MCF 10A (cell line): ENCODE measurements at regions not wholly inside any gene's neighbourhood (a gene's known extent, or its start where the extent isn't known, plus 50 kb on each side); places are given as distances from the start of the nearest gene placed in this dataset.

ENCODE experiments used
- BruUV-seq: library from RNA; stranded (reverse); fragments of 400-500 nt; replicated peaks from 2 replicates; lab custom pipeline; 2021; lab: Mats Ljungman, UMichigan
- CTCF ChIA-PET: fragments of 300-600 bp; sonication (Branson Sonifier 250); formaldehyde crosslinking; extraction: SDS; loops from one replicate; lab custom pipeline; 2021; ENCODE audit warnings: antibody characterized with exemption, inconsistent platforms; lab: Yijun Ruan, JAX
- POLR2A ChIA-PET: fragments of 300-600, 350-650 bp; sonication (Branson Sonifier 250); formaldehyde crosslinking; extraction: SDS; loops from one replicate; lab custom pipeline; 2020; ENCODE audit warnings: antibody characterized with exemption, inconsistent platforms; lab: Yijun Ruan, JAX
- DNase-seq: peaks from one replicate; pipeline ENCODE4 v3.0.0-alpha.2; 2018; ENCODE audit not compliant: unreplicated experiment
- H3K27ac Mint-ChIP-seq: one replicate; pipeline ENCODE4 v1.8.0; 2022; ENCODE audit warnings: mild to moderate bottlenecking, low read depth, mixed read lengths; ENCODE audit not compliant: unreplicated experiment
- H3K27me3 Mint-ChIP-seq: one replicate; pipeline ENCODE4 v1.8.0; 2022; ENCODE audit warnings: mixed read lengths; ENCODE audit not compliant: insufficient read depth, unreplicated experiment
- H3K36me3 Mint-ChIP-seq: one replicate; pipeline ENCODE4 v1.8.0; 2022; ENCODE audit warnings: mild to moderate bottlenecking, moderate library complexity, mixed read lengths; ENCODE audit not compliant: insufficient read depth, unreplicated experiment
- H3K4me1 Mint-ChIP-seq: one replicate; pipeline ENCODE4 v1.8.0; 2022; ENCODE audit warnings: mixed read lengths; ENCODE audit not compliant: insufficient read depth, unreplicated experiment
- H3K4me3 Mint-ChIP-seq: one replicate; pipeline ENCODE4 v1.8.0; 2022; ENCODE audit warnings: mild to moderate bottlenecking, moderate library complexity, mixed read lengths; ENCODE audit not compliant: unreplicated experiment
- H3K9me3 Mint-ChIP-seq: one replicate; pipeline ENCODE4 v1.8.0; 2022; ENCODE audit warnings: mixed read lengths; ENCODE audit not compliant: unreplicated experiment
- intact Hi-C: fragments of 100-400 bp; cut with micrococcal nuclease; formaldehyde crosslinking; loops from 2 replicates; pipeline ENCODE4 v1.14.1; 2022
- TF ChIP-seq, protein P1 (sequence below): fragments of 200-600 bp; IDR thresholded peaks from one replicate; pipeline ENCODE4 v1.8.0; 2022; ENCODE audit warnings: antibody characterized with exemption, mild to moderate bottlenecking; ENCODE audit not compliant: unreplicated experiment

DNA sequence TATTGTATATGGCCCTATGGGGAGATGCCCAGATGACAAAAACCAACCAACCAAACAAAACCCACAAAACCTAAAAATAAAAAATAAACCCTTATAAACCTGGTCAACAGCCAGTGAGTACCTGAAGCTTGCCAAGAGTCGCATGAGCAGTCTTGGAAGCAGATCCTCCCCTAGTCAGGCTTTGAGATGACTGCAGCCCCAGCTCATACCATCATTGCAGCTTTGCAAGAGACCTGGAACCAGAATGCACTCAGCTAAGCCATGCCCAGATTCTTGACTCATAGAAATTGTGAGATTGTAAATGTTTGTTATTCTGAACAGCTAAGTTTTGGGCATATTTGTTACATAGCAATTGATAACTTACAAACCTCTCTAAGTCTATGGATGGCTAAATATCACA, 326.8 kb downstream of the HLX start:
- ChIA-PET CTCF (interaction anchor here (4.6 to 7.4 kb wide), 3 partner anchors 8 to 330 kb away, joined by 40 to 150 read pairs (median 56); partner anchors contain the start of gene HLX), POLR2A (no interaction called here)
- BruUV-seq, result no TSS peak
- TF ChIP-seq, protein P1, sequence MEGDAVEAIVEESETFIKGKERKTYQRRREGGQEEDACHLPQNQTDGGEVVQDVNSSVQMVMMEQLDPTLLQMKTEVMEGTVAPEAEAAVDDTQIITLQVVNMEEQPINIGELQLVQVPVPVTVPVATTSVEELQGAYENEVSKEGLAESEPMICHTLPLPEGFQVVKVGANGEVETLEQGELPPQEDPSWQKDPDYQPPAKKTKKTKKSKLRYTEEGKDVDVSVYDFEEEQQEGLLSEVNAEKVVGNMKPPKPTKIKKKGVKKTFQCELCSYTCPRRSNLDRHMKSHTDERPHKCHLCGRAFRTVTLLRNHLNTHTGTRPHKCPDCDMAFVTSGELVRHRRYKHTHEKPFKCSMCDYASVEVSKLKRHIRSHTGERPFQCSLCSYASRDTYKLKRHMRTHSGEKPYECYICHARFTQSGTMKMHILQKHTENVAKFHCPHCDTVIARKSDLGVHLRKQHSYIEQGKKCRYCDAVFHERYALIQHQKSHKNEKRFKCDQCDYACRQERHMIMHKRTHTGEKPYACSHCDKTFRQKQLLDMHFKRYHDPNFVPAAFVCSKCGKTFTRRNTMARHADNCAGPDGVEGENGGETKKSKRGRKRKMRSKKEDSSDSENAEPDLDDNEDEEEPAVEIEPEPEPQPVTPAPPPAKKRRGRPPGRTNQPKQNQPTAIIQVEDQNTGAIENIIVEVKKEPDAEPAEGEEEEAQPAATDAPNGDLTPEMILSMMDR, result no peak
- Mint-ChIP-seq H3K27ac (no peak overlapping the region), H3K9me3 (no peaks in the 10 kb centered on the region), H3K36me3 (no peaks in the 10 kb centered on the region), H3K4me1 (peaks cover 6% of the 10 kb centered on the region), H3K27me3 (no peaks in the 10 kb centered on the region), H3K4me3 (no peak overlapping the region)
- intact Hi-C loops, result loop anchor here (10.0 kb wide), 1 partner anchor 1249 kb away; no protein-coding TSS in a partner anchor
- no peak for DNase-seq

DNA sequence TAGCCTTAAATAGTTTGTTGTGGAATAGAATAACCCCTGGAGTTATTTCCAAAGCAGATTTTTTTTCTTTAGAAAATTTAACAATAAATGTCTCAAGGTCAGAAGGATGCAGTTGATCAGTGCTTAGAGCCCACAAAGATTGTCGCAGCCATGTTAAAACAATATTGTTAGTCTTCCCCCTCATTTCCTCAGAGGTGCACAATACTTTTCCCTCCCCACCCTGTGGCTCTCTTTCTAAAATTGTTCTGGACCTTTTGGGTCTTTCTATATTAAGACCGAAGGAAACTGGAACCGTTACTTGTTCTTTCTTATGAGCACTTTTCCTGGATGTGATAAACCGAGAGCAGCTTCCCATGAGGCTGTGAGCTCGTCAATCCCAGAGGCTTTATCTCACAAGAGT, 333.7 kb downstream of the HLX start:
- Mint-ChIP-seq H3K27me3 (no peaks in the 10 kb centered on the region), H3K36me3 (no peaks in the 10 kb centered on the region), H3K4me1 (no peaks in the 10 kb centered on the region), H3K9me3 (no peaks in the 10 kb centered on the region), H3K4me3 (no peak overlapping the region), H3K27ac (no peak overlapping the region)
- intact Hi-C loops, result no loop called here
- BruUV-seq, result no TSS peak
- TF ChIP-seq, protein P1, result no peak
- POLR2A ChIA-PET, result interaction anchor here (0.5 to 0.6 kb wide), 2 partner anchors 19 to 263 kb away, joined by 3 read pairs; no protein-coding TSS in a partner anchor
- CTCF ChIA-PET, result interaction anchor here (0.6 to 3.8 kb wide), 2 partner anchors 9 to 20 kb away, joined by 3 to 40 read pairs; no protein-coding TSS in a partner anchor
- DNase-seq, result no peak

DNA sequence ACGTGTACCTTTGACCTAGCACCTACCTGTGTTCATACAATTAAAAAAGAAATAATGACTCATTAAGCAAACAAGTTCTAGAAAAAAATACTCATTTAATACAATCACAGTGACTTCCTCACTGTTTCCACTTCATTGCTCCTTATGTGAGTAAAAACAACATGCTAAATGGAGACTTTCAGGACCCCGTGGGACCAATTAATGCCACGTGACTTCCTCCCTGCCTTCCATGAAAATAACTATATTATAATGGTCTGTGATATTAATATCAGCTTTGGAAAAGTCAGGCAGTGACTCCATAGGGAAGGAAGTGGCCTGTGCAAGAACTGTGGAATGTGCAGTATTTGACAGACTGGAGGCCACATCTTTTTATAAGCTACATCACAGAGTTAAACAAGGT, 337.8 kb downstream of the HLX start:
- POLR2A ChIA-PET, result no interaction called here
- no peak overlapping the region for H3K27ac Mint-ChIP-seq
- no TSS peak for BruUV-seq
- H3K27me3 Mint-ChIP-seq, result no peaks in the 10 kb centered on the region
- H3K4me1 Mint-ChIP-seq, result no peaks in the 10 kb centered on the region
- H3K36me3 Mint-ChIP-seq, result no peaks in the 10 kb centered on the region
- H3K4me3 Mint-ChIP-seq, result no peak overlapping the region
- intact Hi-C loops, result no loop called here
- DNase-seq, result no peak
- H3K9me3 Mint-ChIP-seq, result peaks cover 13% of the 10 kb centered on the region
- CTCF ChIA-PET, result interaction anchor here (0.7 to 0.8 kb wide), 2 partner anchors 138 to 219 kb away, joined by 3 read pairs; no protein-coding TSS in a partner anchor
- TF ChIP-seq, protein P1, result no peak

DNA sequence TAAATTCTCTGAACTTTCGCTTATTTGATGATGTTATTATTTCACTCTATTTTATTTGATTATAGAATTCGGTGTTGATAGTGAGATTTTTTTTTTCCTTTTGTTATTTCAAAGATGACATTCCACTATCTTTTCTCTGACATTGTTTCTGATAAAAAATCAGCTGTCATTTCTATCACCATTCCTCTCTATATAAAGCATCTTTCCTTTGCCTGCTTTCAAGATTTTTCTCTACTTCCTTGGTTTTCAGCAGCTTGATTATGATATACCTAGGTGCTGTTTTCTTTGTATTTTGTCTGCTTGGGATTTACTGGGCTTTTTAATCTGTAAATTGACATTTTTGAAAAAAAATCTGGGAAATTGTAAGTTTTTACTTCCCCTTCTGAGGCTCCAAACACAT, 344.0 kb downstream of the HLX start:
- Mint-ChIP-seq H3K27me3 (no peaks in the 10 kb centered on the region), H3K36me3 (no peaks in the 10 kb centered on the region), H3K4me1 (no peaks in the 10 kb centered on the region), H3K4me3 (no peak overlapping the region), H3K9me3 (peaks cover 32% of the 10 kb centered on the region), H3K27ac (no peak overlapping the region)
- TF ChIP-seq, protein P1, result no peak
- intact Hi-C loops, result no loop called here
- no peak for DNase-seq
- BruUV-seq, result no TSS peak
- ChIA-PET CTCF (interaction anchor here (0.6 to 1.7 kb wide), 2 partner anchors 20 to 345 kb away, joined by 3 to 5 read pairs; no protein-coding TSS in a partner anchor), POLR2A (interaction anchor here (0.5 kb wide), 1 partner anchor 1005 kb away, joined by 3 read pairs; no protein-coding TSS in a partner anchor)
